ENCODE measurements at regions not wholly inside any gene's neighbourhood (a gene's known extent, or its start where the extent isn't known, plus 50 kb on each side); places are given as distances from the start of the nearest gene placed in this dataset.

GRCh38 chr6:882084-882598 is 189.2 kb upstream of the EXOC2 start:
- Histone ChIP-seq H3K4me2 (ENCODE audit: low read length) (no peak overlapping the region), H4K20me1 (ENCODE audit: insufficient read depth) (no peaks in the 10 kb centered on the region), H3K27me3 (ENCODE audit: insufficient read depth, low read length) (peaks cover 2% of the 10 kb centered on the region; the same call in 1 of the 2 replicates), H3K36me3 (ENCODE audit: control insufficient read depth in 1 of 2, insufficient read depth in 2 of 2, low read length in 2 of 2) (no peaks in the 10 kb centered on the region), H3K4me3 (replicated peaks in 1 of 2; ENCODE audit: low read depth in 1 of 2, low read length in 2 of 2) (no peak overlapping the region), H3K9ac (ENCODE audit: low read length) (no peak overlapping the region), H3K79me2 (ENCODE audit: insufficient read depth, low read length) (no peaks in the 10 kb centered on the region), H3K4me1 (ENCODE audit: control insufficient read depth in 1 of 2, insufficient read depth in 2 of 2, low read length in 2 of 2) (no peaks in the 10 kb centered on the region), H3K27ac (ENCODE audit: low read depth, low read length) (no peak overlapping the region), H2AFZ (ENCODE audit: low read depth, low read length, poor library complexity, severe bottlenecking) (no peak overlapping the region), H3K9me2 (ENCODE audit: insufficient read depth) (no peaks in the 10 kb centered on the region), H3K9me3 (ENCODE audit: control insufficient read depth in 1 of 2, insufficient read depth in 1 of 2, low read depth in 1 of 2, low read length in 2 of 2) (no peaks in the 10 kb centered on the region)
- intact Hi-C loops (cut with micrococcal nuclease) = no loop called here
- no peak for ATAC-seq
- RAD21 ChIA-PET (ENCODE audit: low non-redundant PET in 1 of 2, low total read pairs in 2 of 2, uncharacterized antibody in 2 of 2, unreplicated experiment in 2 of 2) = no interaction called here
- no peak for DNase-seq (ENCODE audit: low read depth, low spot score)
- TF ChIP-seq MAX (IDR thresholded peaks at IDR 0.05) = no peak
- TF ChIP-seq POLR2A (IDR thresholded peaks at IDR 0.05; ENCODE audit: borderline replicate concordance, extremely low read depth, insufficient read depth, insufficient read length) = no peak
- TF ChIP-seq ATF3 (IDR thresholded peaks at IDR 0.05) = no peak
- POLR2A ChIA-PET = no interaction called here
- CTCF ChIA-PET = no interaction called here
- BruUV-seq (replicated peaks) = no TSS peak

GRCh38 chr6:878179-878578 is 185.2 kb upstream of the EXOC2 start:
- Histone ChIP-seq H4K20me1 (ENCODE audit: insufficient read depth) (no peaks in the 10 kb centered on the region), H2AFZ (ENCODE audit: low read depth, low read length, poor library complexity, severe bottlenecking) (no peak overlapping the region), H3K79me2 (ENCODE audit: insufficient read depth, low read length) (no peaks in the 10 kb centered on the region), H3K4me3 (replicated peaks in 1 of 2; ENCODE audit: low read depth in 1 of 2, low read length in 2 of 2) (no peak overlapping the region), H3K36me3 (ENCODE audit: control insufficient read depth in 1 of 2, insufficient read depth in 2 of 2, low read length in 2 of 2) (no peaks in the 10 kb centered on the region), H3K27me3 (ENCODE audit: insufficient read depth, low read length) (0 out of 2 replicates have a peak, but pooled peaks cover 4% of the 10 kb centered on the region), H3K27ac (ENCODE audit: low read depth, low read length) (no peak overlapping the region), H3K9ac (ENCODE audit: low read length) (no peak overlapping the region), H3K4me2 (ENCODE audit: low read length) (no peak overlapping the region), H3K9me2 (ENCODE audit: insufficient read depth) (no peaks in the 10 kb centered on the region), H3K4me1 (ENCODE audit: control insufficient read depth in 1 of 2, insufficient read depth in 2 of 2, low read length in 2 of 2) (no peaks in the 10 kb centered on the region), H3K9me3 (ENCODE audit: control insufficient read depth in 1 of 2, insufficient read depth in 1 of 2, low read depth in 1 of 2, low read length in 2 of 2) (no peaks in the 10 kb centered on the region)
- no peak for DNase-seq (ENCODE audit: low read depth, low spot score)
- no TSS peak for BruUV-seq (replicated peaks)
- ChIA-PET RAD21 (ENCODE audit: low non-redundant PET in 1 of 2, low total read pairs in 2 of 2, uncharacterized antibody in 2 of 2, unreplicated experiment in 2 of 2) (no interaction called here), CTCF (no interaction called here), POLR2A (no interaction called here)
- intact Hi-C loops (cut with micrococcal nuclease) = no loop called here
- no peak for ATAC-seq
- TF ChIP-seq ATF3 (IDR thresholded peaks at IDR 0.05) (no peak), YY1 (IDR thresholded peaks at IDR 0.05; ENCODE audit: extremely low read depth, insufficient replicate concordance, low read depth, low read length) (no peak), CTCF (IDR thresholded peaks at IDR 0.05 in 2 of 3, conservative IDR thresholded peaks at IDR 0.05 in 1 of 3; ENCODE audit: borderline replicate concordance in 1 of 3, insufficient read depth in 1 of 3, low read depth in 2 of 3, low read length in 2 of 3) (no peak), REST (IDR thresholded peaks at IDR 0.05; ENCODE audit: low read depth) (no peak), ELF1 (IDR thresholded peaks at IDR 0.05; ENCODE audit: borderline replicate concordance, low read depth) (no peak), EGR1 (IDR thresholded peaks at IDR 0.05; ENCODE audit: low read depth) (no peak), SIN3A (IDR thresholded peaks at IDR 0.05; ENCODE audit: low read depth) (no peak), ZNF274 (IDR thresholded peaks at IDR 0.05; ENCODE audit: low read depth, low read length) (no peak), CEBPB (IDR thresholded peaks at IDR 0.05; ENCODE audit: low read depth) (no peak)
